H1 (cell line): ENCODE measurements at regions not wholly inside any gene's neighbourhood (a gene's known extent, or its start where the extent isn't known, plus 50 kb on each side); places are given as distances from the start of the nearest gene placed in this dataset.
A peak's percentile ranks its signal among the peaks of the same experiment; 100 is the strongest.

Experiments used
- CTCF ChIA-PET: fragments of 300-600 bp; sonication (Branson Sonifier 250); formaldehyde crosslinking; loops from one replicate; lab custom pipeline; 2021; ENCODE audit not compliant: partially characterized antibody; lab: Charles Lee
- POLR2A ChIA-PET: fragments of 300-600 bp; sonication (Branson Sonifier 250); formaldehyde crosslinking; loops from one replicate; lab custom pipeline; 2021; ENCODE audit warnings: inconsistent platforms; ENCODE audit not compliant: partially characterized antibody; lab: Charles Lee
- DNase-seq, 2 experiments: peaks; one replicate each; pipeline versions ENCODE4 v3.0.0 to v3.0.0-alpha.2; 2010 to 2022; ENCODE audit warnings: low spot score in 2 of 2, low read depth in 1 of 2, mixed read lengths in 1 of 2
- FAIRE-seq: peaks from 2 replicates; lab custom pipeline; 2011; peaks lifted over from hg19 to GRCh38; lab: Jason Lieb, UNC
- H2AFZ ChIP-seq: 2 replicates; pipeline ENCODE4 v1.8.1; 2012; ENCODE audit warnings: low read length, inconsistent platforms
- H2AK5ac ChIP-seq: 2 replicates; pipeline ENCODE4 v1.6.1; 2013; ENCODE audit warnings: low read depth, low read length
- H2BK120ac ChIP-seq: replicated peaks from 2 replicates; pipeline ENCODE3; 2013; ENCODE audit warnings: low read depth, low read length, inconsistent platforms
- H2BK12ac ChIP-seq: 2 replicates; pipeline ENCODE4 v1.6.1; 2013; ENCODE audit warnings: low read depth, low read length
- H2BK15ac ChIP-seq: 2 replicates; pipeline ENCODE4 v1.6.1; 2013; ENCODE audit warnings: low read length
- H2BK20ac ChIP-seq: 2 replicates; pipeline ENCODE4 v1.6.1; 2013; ENCODE audit warnings: low read length
- H2BK5ac ChIP-seq: 2 replicates; pipeline ENCODE4 v1.6.1; 2013; ENCODE audit warnings: low read depth, low read length
- H3K14ac ChIP-seq: 2 replicates; pipeline ENCODE4 v1.6.1; 2013; ENCODE audit warnings: inconsistent platforms; ENCODE audit not compliant: insufficient read length
- H3K18ac ChIP-seq: 2 replicates; pipeline ENCODE4 v1.6.1; 2013; ENCODE audit warnings: low read length; ENCODE audit errors: extremely low read depth
- H3K23ac ChIP-seq: 2 replicates; pipeline ENCODE4 v1.6.1; 2013; ENCODE audit warnings: inconsistent platforms; ENCODE audit not compliant: insufficient read length
- H3K23me2 ChIP-seq: 2 replicates; pipeline ENCODE4 v1.6.1; 2013; ENCODE audit warnings: low read depth, low read length
- H3K27ac ChIP-seq: 2 replicates; pipeline ENCODE4 v1.6.1; 2011; ENCODE audit warnings: low read depth, low read length, inconsistent platforms
- H3K27me3 ChIP-seq, 4 experiments: replicated peaks in 1 of 4; 1 replicate in 1 of 4; 2 replicates in 3 of 4; pipeline versions ENCODE4 v1.6.1 to v1.8.1; 2011 to 2013; ENCODE audit warnings: low read length in 3 of 4, mild to moderate bottlenecking in 3 of 4, inconsistent platforms in 2 of 4, mixed read lengths in 2 of 4, moderate library complexity in 1 of 4; ENCODE audit not compliant: control insufficient read depth in 3 of 4, insufficient read depth in 3 of 4; ENCODE audit errors: extremely low read depth in 1 of 4
- H3K36me3 ChIP-seq, 4 experiments: 2 replicates each; pipeline versions ENCODE4 v1.6.1 to v1.8.1; 2011 to 2013; ENCODE audit warnings: mild to moderate bottlenecking in 4 of 4, low read length in 3 of 4, moderate library complexity in 2 of 4, control low read depth in 1 of 4, inconsistent platforms in 1 of 4; ENCODE audit not compliant: insufficient read depth in 4 of 4, control insufficient read depth in 2 of 4
- H3K4ac ChIP-seq: replicated peaks from 2 replicates; pipeline ENCODE3; 2013; ENCODE audit warnings: low read length, low read depth, mixed read lengths, inconsistent platforms; ENCODE audit not compliant: insufficient read length
- H3K4me1 ChIP-seq, 4 experiments: replicated peaks in 1 of 4; 1 replicate in 1 of 4; 2 replicates in 3 of 4; pipeline versions ENCODE4 v1.6.1 to v1.8.1; 2011 to 2013; ENCODE audit warnings: low read length in 3 of 4, inconsistent platforms in 2 of 4, mixed read lengths in 1 of 4; ENCODE audit not compliant: insufficient read depth in 4 of 4, control insufficient read depth in 3 of 4
- H3K4me2 ChIP-seq, 2 experiments: 2 replicates each; pipeline versions ENCODE4 v1.6.1 to v1.8.1; 2011 to 2013; ENCODE audit warnings: low read depth in 2 of 2, low read length in 2 of 2, control low read depth in 1 of 2, inconsistent platforms in 1 of 2, mild to moderate bottlenecking in 1 of 2; ENCODE audit not compliant: insufficient read depth in 1 of 2
- H3K4me3 ChIP-seq, 4 experiments: fragments of 200-600, 300-600 bp in 1 of 4; sonication (generic), shearing (Covaris generic), sonication (Bioruptor Twin) in 1 of 4; 2 replicates each; pipeline versions ENCODE4 v1.5.1 to v1.8.1; 2011 to 2016; ENCODE audit warnings: low read length in 4 of 4, low read depth in 3 of 4, control low read depth in 2 of 4, inconsistent platforms in 2 of 4, mild to moderate bottlenecking in 2 of 4, mixed read lengths in 1 of 4, moderate library complexity in 1 of 4; ENCODE audit not compliant: insufficient read depth in 2 of 4; ENCODE audit errors: extremely low read depth in 1 of 4
- H3K56ac ChIP-seq: replicated peaks from 2 replicates; pipeline ENCODE3; 2013; ENCODE audit warnings: low read depth, mild to moderate bottlenecking, mixed read lengths, low read length, inconsistent platforms; ENCODE audit not compliant: insufficient read length
- H3K79me1 ChIP-seq: 2 replicates; pipeline ENCODE4 v1.6.1; 2013; ENCODE audit warnings: low read depth, low read length, control low read depth
- H3K79me2 ChIP-seq, 2 experiments: 2 replicates each; pipeline versions ENCODE4 v1.6.1 to v1.8.1; 2012 to 2013; ENCODE audit warnings: low read length in 2 of 2, mild to moderate bottlenecking in 2 of 2, inconsistent platforms in 1 of 2; ENCODE audit not compliant: insufficient read depth in 2 of 2, control insufficient read depth in 1 of 2
- H3K9ac ChIP-seq, 4 experiments: replicated peaks in 1 of 4; 1 replicate in 1 of 4; 2 replicates in 3 of 4; pipeline versions ENCODE4 v1.6.1 to v1.8.1; 2011 to 2013; ENCODE audit warnings: low read depth in 3 of 4, low read length in 3 of 4, control low read depth in 2 of 4, mild to moderate bottlenecking in 2 of 4, moderate library complexity in 2 of 4, inconsistent platforms in 1 of 4; ENCODE audit errors: extremely low read depth in 1 of 4
- H3K9me3 ChIP-seq, 2 experiments: 2 replicates each; pipeline versions ENCODE4 v1.6.1 to v1.8.1; 2012 to 2013; ENCODE audit warnings: mild to moderate bottlenecking in 2 of 2, moderate library complexity in 2 of 2, control low read depth in 1 of 2, inconsistent platforms in 1 of 2, low read depth in 1 of 2, low read length in 1 of 2, mixed read lengths in 1 of 2; ENCODE audit not compliant: insufficient read depth in 2 of 2
- H4K20me1 ChIP-seq, 2 experiments: replicated peaks in 1 of 2; 2 replicates each; pipeline versions ENCODE3 to v1.8.1; 2011 to 2013; ENCODE audit warnings: inconsistent platforms in 2 of 2, low read length in 2 of 2, mild to moderate bottlenecking in 1 of 2; ENCODE audit not compliant: insufficient read depth in 2 of 2, control insufficient read depth in 1 of 2
- H4K5ac ChIP-seq: 2 replicates; pipeline ENCODE4 v1.6.1; 2013; ENCODE audit warnings: low read length, low read depth, mixed read lengths, inconsistent platforms; ENCODE audit not compliant: insufficient read length
- H4K8ac ChIP-seq: 2 replicates; pipeline ENCODE4 v1.8.0; 2013; ENCODE audit warnings: mild to moderate bottlenecking, moderate library complexity, low read length, inconsistent platforms; ENCODE audit not compliant: insufficient read depth; ENCODE audit errors: extremely low read depth
- H4K91ac ChIP-seq: replicated peaks from 2 replicates; pipeline ENCODE3; 2013; ENCODE audit warnings: low read length, mixed read lengths, inconsistent platforms; ENCODE audit not compliant: insufficient read length
- HDAC6 ChIP-seq: IDR thresholded peaks from one replicate; pipeline ENCODE4 v1.7.1; 2012; ENCODE audit warnings: low read depth, mild to moderate bottlenecking, inconsistent platforms, low read length, moderate library complexity
- JUND ChIP-seq: IDR thresholded peaks from 2 replicates; pipeline ENCODE4 v1.6.1; 2011; ENCODE audit warnings: mild to moderate bottlenecking, improper control_type of control experiment, low read length
- MAFK ChIP-seq: IDR thresholded peaks from 2 replicates; pipeline ENCODE4 v1.6.1; 2012; ENCODE audit warnings: low read depth, mild to moderate bottlenecking, improper control_type of control experiment, low read length
- WGBS, 2 experiments: shearing (Covaris generic) in 1 of 2; methylation state at CpG; one replicate each; pipeline versions ENCODE4 v1.1.6 to v1.1.7; 2013 to 2015; ENCODE audit warnings: low lambda C conversion rate in 2 of 2, mixed read lengths in 2 of 2, inconsistent platforms in 1 of 2, low coverage in 1 of 2, missing lambda C conversion rate in 1 of 2; ENCODE audit not compliant: insufficient replicate concordance in 2 of 2, insufficient coverage in 1 of 2, insufficient read length in 1 of 2; ENCODE audit errors: extremely low coverage in 1 of 2, missing lambda C conversion rate in 1 of 2; 5-methylcytosine and 5-hydroxymethylcytosine counted together
- TF ChIP-seq, protein P1 (sequence below): IDR thresholded peaks from 2 replicates; pipeline ENCODE4 v1.6.1; 2011; ENCODE audit warnings: low read depth, mild to moderate bottlenecking, low read length; ENCODE audit not compliant: insufficient read depth

DNA sequence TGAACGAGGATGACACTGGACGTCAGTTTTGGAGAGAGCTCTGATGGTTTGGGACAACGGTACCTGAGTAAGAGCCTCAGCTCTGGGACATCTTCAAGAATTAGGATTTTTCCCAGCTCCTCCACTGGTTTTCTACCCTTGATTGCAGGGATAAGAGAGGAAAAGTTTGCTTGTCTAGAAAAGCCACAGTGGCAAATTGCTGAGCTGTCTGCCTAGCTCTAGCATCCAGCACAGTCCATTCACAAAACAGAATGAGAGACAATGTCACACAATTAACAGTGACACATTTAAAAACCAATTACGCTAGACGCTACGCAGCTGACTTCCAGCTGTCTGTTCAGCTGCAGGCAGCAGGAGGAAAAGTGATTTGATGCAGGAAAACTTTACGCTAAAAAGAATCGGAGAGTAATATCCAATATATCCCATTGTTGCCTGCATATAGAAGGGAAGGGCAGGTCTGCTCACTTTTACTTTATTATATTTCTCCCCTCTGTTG lies 168.1 kb upstream of the PRICKLE1 start:
- Histone ChIP-seq H4K8ac (no peak overlapping the region), H3K79me1 (no peaks in the 10 kb centered on the region), H3K18ac (peak overlapping the region; percentile 91; the same call in 1 of the 2 replicates), H4K91ac (peak overlapping the region; percentile 45), H3K4me3 (peak overlapping the region in 1 of 4 experiments; percentile 24; a peak in 1 of 8 replicates), H3K9ac (no peak overlapping the region; a peak in 1 of 7 replicates), H3K23me2 (peaks cover 1% of the 10 kb centered on the region; the same call in 1 of the 2 replicates), H2BK5ac (peak overlapping the region; percentile 30; the same call in 1 of the 2 replicates), H4K5ac (no peak overlapping the region), H2AFZ (no peak overlapping the region), H3K56ac (no peak overlapping the region), H3K27ac (no peak overlapping the region), H3K23ac (no peak overlapping the region), H3K4me1 (peaks cover 7 to 24% (median 11%) of the 10 kb centered on the region in 4 experiments; a peak in 6 of 7 replicates), H3K14ac (no peak overlapping the region), H3K4me2 (peak overlapping the region; percentile 36 to 45), H3K4ac (no peak overlapping the region), H2BK12ac (peak overlapping the region; percentile 85; the same call in 1 of the 2 replicates), H2BK120ac (peak overlapping the region; percentile 75), H4K20me1 (no peaks in the 10 kb centered on the region), H3K9me3 (peaks cover 0 to 4% of the 10 kb centered on the region in 2 experiments; a peak in 1 of 4 replicates), H2BK15ac (no peak overlapping the region), H3K36me3 (no peaks in the 10 kb centered on the region; a peak in 2 of 8 replicates), H2AK5ac (no peak overlapping the region; the same call in 1 of the 2 replicates), H3K27me3 (no peaks in the 10 kb centered on the region), H2BK20ac (peak overlapping the region; percentile 84; the same call in 1 of the 2 replicates), H3K79me2 (no peaks in the 10 kb centered on the region)
- ChIA-PET CTCF (interaction anchor here (0.7 kb wide), 1 partner anchor 546 kb away, joined by 3 read pairs; no protein-coding TSS in a partner anchor), POLR2A (interaction anchor here (1.6 kb wide), 1 partner anchor 88 kb away, joined by 4 read pairs; no protein-coding TSS in a partner anchor)
- FAIRE-seq, result no peak
- TF ChIP-seq HDAC6, result no peak
- no peak for TF ChIP-seq MAFK
- TF ChIP-seq, protein P1, sequence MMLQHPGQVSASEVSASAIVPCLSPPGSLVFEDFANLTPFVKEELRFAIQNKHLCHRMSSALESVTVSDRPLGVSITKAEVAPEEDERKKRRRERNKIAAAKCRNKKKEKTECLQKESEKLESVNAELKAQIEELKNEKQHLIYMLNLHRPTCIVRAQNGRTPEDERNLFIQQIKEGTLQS, result no peak
- TF ChIP-seq JUND, result no peak
- WGBS, 2 experiments, result 76% methylated on average over 8 of the region's 8 CpGs; no CpG with 5 or more reads in 1 of the 2 experiments
- no peak for DNase-seq
